Fibroblast of pulmonary artery (primary cell): ENCODE measurements at regions not wholly inside any gene's neighbourhood (a gene's known extent, or its start where the extent isn't known, plus 50 kb on each side); places are given as distances from the start of the nearest gene placed in this dataset.
A peak's percentile ranks its signal among the peaks of the same experiment; 100 is the strongest.

Source experiments
- DNase-seq: peaks from one replicate; pipeline ENCODE4 v3.0.0-alpha.2; 2010; ENCODE audit warnings: low read depth
- H3K4me3 ChIP-seq: replicated peaks from 2 replicates; pipeline ENCODE4 v1.5.1; 2011; ENCODE audit warnings: low read depth, mild to moderate bottlenecking, control low read depth, low read length, moderate library complexity
- CTCF ChIP-seq: IDR thresholded peaks from 2 replicates; pipeline ENCODE4 v1.5.1; 2011; ENCODE audit warnings: mild to moderate bottlenecking, control low read depth, low read length, inconsistent platforms; ENCODE audit errors: missing control alignments

- TF ChIP-seq CTCF: no peak
- peak; percentile 36 for DNase-seq
- H3K4me3 ChIP-seq: no peak overlapping the region
Measured at GRCh38 chr18:41324934-41325333, 630.1 kb upstream of the PIK3C3 start.

GRCh38 chr18:41324020-41324791 lies 630.8 kb upstream of the PIK3C3 start:
- no peak for DNase-seq
- TF ChIP-seq CTCF: no peak
- no peak overlapping the region for H3K4me3 ChIP-seq

- DNase-seq: peak; percentile 61
- TF ChIP-seq CTCF: no peak
- H3K4me3 ChIP-seq: no peak overlapping the region
Measured at GRCh38 chr18:41323044-41323443, 632.0 kb upstream of the PIK3C3 start.

- no peak for DNase-seq
- TF ChIP-seq CTCF: no peak
- no peak overlapping the region for H3K4me3 ChIP-seq
Measured at GRCh38 chr18:41320100-41320499, 634.9 kb upstream of the PIK3C3 start.

GRCh38 chr18:41315134-41315533 lies 639.9 kb upstream of the PIK3C3 start:
- no peak overlapping the region for H3K4me3 ChIP-seq
- no peak for TF ChIP-seq CTCF
- no peak for DNase-seq

- DNase-seq: no peak
- H3K4me3 ChIP-seq: no peak overlapping the region
- no peak for TF ChIP-seq CTCF
Measured at GRCh38 chr18:41311571-41312547, 643.2 kb upstream of the PIK3C3 start.
